Loucy (cell line): ENCODE measurements at regions not wholly inside any gene's neighbourhood (a gene's known extent, or its start where the extent isn't known, plus 50 kb on each side); places are given as distances from the start of the nearest gene placed in this dataset.
"Not testable (repeated sequence)": the region's sequence is repeated elsewhere in the genome, so short reads cannot be mapped to it uniquely, and the experiment has no call there.

ENCODE experiments used
- CTCF ChIP-seq: fragments of 200-600 bp; sonication (generic); conservative IDR thresholded peaks from 2 replicates; pipeline ENCODE4 v1.5.1; 2014; ENCODE audit warnings: mild to moderate bottlenecking, antibody characterized with exemption, low read length
- EZH2phosphoT487 ChIP-seq: fragments of 200-600 bp; IDR thresholded peaks from 2 replicates; pipeline ENCODE4 v1.6.1; 2018; ENCODE audit warnings: antibody characterized with exemption, mild to moderate bottlenecking, moderate library complexity, borderline replicate concordance

GRCh38 chr21:10400622-10401361 is 120.6 kb upstream of the TPTE start:
- not testable (repeated sequence) for TF ChIP-seq CTCF, EZH2phosphoT487
